ENCODE measurements at regions not wholly inside any gene's neighbourhood (a gene's known extent, or its start where the extent isn't known, plus 50 kb on each side); places are given as distances from the start of the nearest gene placed in this dataset.

- no peak for DNase-seq
- Mint-ChIP-seq H3K4me3 (no peak overlapping the region), H3K27me3 (no peaks in the 10 kb centered on the region), H3K36me3 (no peaks in the 10 kb centered on the region), H3K27ac (no peak overlapping the region), H3K9me3 (peaks cover 5 to 27% (median 17%) of the 10 kb centered on the region in 8 donors), H3K4me1 (no peaks in the 10 kb centered on the region)
- Histone ChIP-seq H3K4me1 (ENCODE audit: insufficient read depth, low read length) (no peaks in the 10 kb centered on the region), H3K36me3 (ENCODE audit: insufficient read depth, low read length) (no peaks in the 10 kb centered on the region), H3K9me3 (ENCODE audit: control insufficient read depth in 1 of 2, low read length in 2 of 2) (no peaks in the 10 kb centered on the region), H3K4me3 (ENCODE audit: low read length in 2 of 2) (no peak overlapping the region), H3K27me3 (ENCODE audit: insufficient read depth, low read length) (no peaks in the 10 kb centered on the region), H3K27ac (ENCODE audit: low read depth, low read length) (no peak overlapping the region)
- POLR2A ChIA-PET (ENCODE audit: partially characterized antibody) = no interaction called here
- intact Hi-C loops (cut with micrococcal nuclease) = no loop called here
- CTCF ChIA-PET (ENCODE audit: partially characterized antibody) = no interaction called here
These were observed 554.4 kb upstream of the SORCS1 start for GRCh38 chr10:107718864-107719263.

GRCh38 chr10:107717046-107717445 lies 552.5 kb upstream of the SORCS1 start:
- CTCF ChIA-PET (ENCODE audit: partially characterized antibody) = no interaction called here
- Mint-ChIP-seq H3K9me3 (peaks cover 5 to 26% (median 15%) of the 10 kb centered on the region in 8 donors), H3K36me3 (no peaks in the 10 kb centered on the region), H3K4me3 (no peak overlapping the region), H3K27ac (no peak overlapping the region), H3K4me1 (no peaks in the 10 kb centered on the region), H3K27me3 (no peaks in the 10 kb centered on the region)
- intact Hi-C loops (cut with micrococcal nuclease) = no loop called here
- POLR2A ChIA-PET (ENCODE audit: partially characterized antibody) = no interaction called here
- DNase-seq = no peak
- H3K27me3 ChIP-seq (ENCODE audit: insufficient read depth, low read length) = no peaks in the 10 kb centered on the region
- no peaks in the 10 kb centered on the region for H3K36me3 ChIP-seq (ENCODE audit: insufficient read depth, low read length)
- H3K4me1 ChIP-seq (ENCODE audit: insufficient read depth, low read length) = no peaks in the 10 kb centered on the region
- H3K27ac ChIP-seq (ENCODE audit: low read depth, low read length) = no peak overlapping the region
- no peaks in the 10 kb centered on the region for H3K9me3 ChIP-seq (ENCODE audit: control insufficient read depth in 1 of 2, low read length in 2 of 2)
- H3K4me3 ChIP-seq (ENCODE audit: low read length in 2 of 2) = no peak overlapping the region

GRCh38 chr10:107715565-107715964 lies 551.1 kb upstream of the SORCS1 start:
- no peaks in the 10 kb centered on the region for H3K27me3 Mint-ChIP-seq
- no peak overlapping the region for H3K27ac Mint-ChIP-seq
- DNase-seq = no peak
- intact Hi-C loops (cut with micrococcal nuclease) = no loop called here
- Histone ChIP-seq H3K4me1 (ENCODE audit: insufficient read depth, low read length) (no peaks in the 10 kb centered on the region), H3K36me3 (ENCODE audit: insufficient read depth, low read length) (no peaks in the 10 kb centered on the region), H3K9me3 (ENCODE audit: control insufficient read depth in 1 of 2, low read length in 2 of 2) (no peaks in the 10 kb centered on the region), H3K27ac (ENCODE audit: low read depth, low read length) (no peak overlapping the region), H3K27me3 (ENCODE audit: insufficient read depth, low read length) (no peaks in the 10 kb centered on the region), H3K4me3 (ENCODE audit: low read length in 2 of 2) (no peak overlapping the region)
- ChIA-PET CTCF (ENCODE audit: partially characterized antibody) (no interaction called here), POLR2A (ENCODE audit: partially characterized antibody) (no interaction called here)
- no peaks in the 10 kb centered on the region for H3K36me3 Mint-ChIP-seq
- H3K4me3 Mint-ChIP-seq = no peak overlapping the region
- H3K9me3 Mint-ChIP-seq = peaks cover 2 to 23% (median 15%) of the 10 kb centered on the region in 8 donors
- no peaks in the 10 kb centered on the region for H3K4me1 Mint-ChIP-seq

GRCh38 chr10:107708981-107709380 lies 544.5 kb upstream of the SORCS1 start:
- Mint-ChIP-seq H3K36me3 (no peaks in the 10 kb centered on the region), H3K27ac (no peak overlapping the region), H3K27me3 (no peaks in the 10 kb centered on the region), H3K4me3 (no peak overlapping the region), H3K9me3 (peaks cover 0 to 15% (median 7%) of the 10 kb centered on the region in 8 donors), H3K4me1 (no peaks in the 10 kb centered on the region)
- H3K4me3 ChIP-seq (ENCODE audit: low read length in 2 of 2) = no peak overlapping the region
- no peaks in the 10 kb centered on the region for H3K4me1 ChIP-seq (ENCODE audit: insufficient read depth, low read length)
- intact Hi-C loops (cut with micrococcal nuclease) = no loop called here
- no peaks in the 10 kb centered on the region for H3K9me3 ChIP-seq (ENCODE audit: control insufficient read depth in 1 of 2, low read length in 2 of 2)
- POLR2A ChIA-PET (ENCODE audit: partially characterized antibody) = no interaction called here
- no peaks in the 10 kb centered on the region for H3K27me3 ChIP-seq (ENCODE audit: insufficient read depth, low read length)
- CTCF ChIA-PET (ENCODE audit: partially characterized antibody) = no interaction called here
- DNase-seq = no peak
- H3K27ac ChIP-seq (ENCODE audit: low read depth, low read length) = no peak overlapping the region
- H3K36me3 ChIP-seq (ENCODE audit: insufficient read depth, low read length) = no peaks in the 10 kb centered on the region

GRCh38 chr10:107706096-107706725 lies 541.7 kb upstream of the SORCS1 start:
- intact Hi-C loops (cut with micrococcal nuclease) = no loop called here
- no peak for DNase-seq
- Histone ChIP-seq H3K4me3 (ENCODE audit: low read length in 2 of 2) (no peak overlapping the region), H3K9me3 (ENCODE audit: control insufficient read depth in 1 of 2, low read length in 2 of 2) (no peaks in the 10 kb centered on the region), H3K27me3 (ENCODE audit: insufficient read depth, low read length) (no peaks in the 10 kb centered on the region), H3K4me1 (ENCODE audit: insufficient read depth, low read length) (no peaks in the 10 kb centered on the region), H3K27ac (ENCODE audit: low read depth, low read length) (no peak overlapping the region), H3K36me3 (ENCODE audit: insufficient read depth, low read length) (no peaks in the 10 kb centered on the region)
- H3K4me1 Mint-ChIP-seq = no peaks in the 10 kb centered on the region
- POLR2A ChIA-PET (ENCODE audit: partially characterized antibody) = no interaction called here
- CTCF ChIA-PET (ENCODE audit: partially characterized antibody) = no interaction called here
- no peak overlapping the region for H3K27ac Mint-ChIP-seq
- peaks cover 2 to 13% (median 7%) of the 10 kb centered on the region in 8 donors for H3K9me3 Mint-ChIP-seq
- no peaks in the 10 kb centered on the region for H3K27me3 Mint-ChIP-seq
- H3K4me3 Mint-ChIP-seq = no peak overlapping the region
- H3K36me3 Mint-ChIP-seq = no peaks in the 10 kb centered on the region

- DNase-seq = no peak
- POLR2A ChIA-PET (ENCODE audit: partially characterized antibody) = no interaction called here
- H3K9me3 Mint-ChIP-seq = peaks cover 0 to 18% (median 10%) of the 10 kb centered on the region in 8 donors
These were observed 537.4 kb upstream of the SORCS1 start for GRCh38 chr10:107701943-107702342.

GRCh38 chr10:107692072-107692471 lies 527.6 kb upstream of the SORCS1 start:
- CTCF ChIA-PET (ENCODE audit: partially characterized antibody) = no interaction called here
- no peaks in the 10 kb centered on the region for H3K36me3 ChIP-seq (ENCODE audit: insufficient read depth, low read length)
- no peak overlapping the region for H3K27ac Mint-ChIP-seq

More at GRCh38 chr10:107701943-107702342, 537.4 kb upstream of the SORCS1 start:
- Mint-ChIP-seq H3K4me3 (no peak overlapping the region), H3K27me3 (no peaks in the 10 kb centered on the region), H3K27ac (no peak overlapping the region), H3K36me3 (peaks cover 0 to 1% of the 10 kb centered on the region in 2 donors), H3K4me1 (no peaks in the 10 kb centered on the region)
- no peak overlapping the region for H3K27ac ChIP-seq (ENCODE audit: low read depth, low read length)
- intact Hi-C loops (cut with micrococcal nuclease) = no loop called here
- H3K36me3 ChIP-seq (ENCODE audit: insufficient read depth, low read length) = no peaks in the 10 kb centered on the region
- no peaks in the 10 kb centered on the region for H3K4me1 ChIP-seq (ENCODE audit: insufficient read depth, low read length)
- H3K9me3 ChIP-seq (ENCODE audit: control insufficient read depth in 1 of 2, low read length in 2 of 2) = no peaks in the 10 kb centered on the region
- no peak overlapping the region for H3K4me3 ChIP-seq (ENCODE audit: low read length in 2 of 2)
- no peaks in the 10 kb centered on the region for H3K27me3 ChIP-seq (ENCODE audit: insufficient read depth, low read length)
- CTCF ChIA-PET (ENCODE audit: partially characterized antibody) = no interaction called here

GRCh38 chr10:107689323-107689722 lies 524.8 kb upstream of the SORCS1 start:
- H3K4me1 Mint-ChIP-seq = no peaks in the 10 kb centered on the region
- Histone ChIP-seq H3K36me3 (ENCODE audit: insufficient read depth, low read length) (no peaks in the 10 kb centered on the region), H3K27ac (ENCODE audit: low read depth, low read length) (no peak overlapping the region), H3K9me3 (ENCODE audit: control insufficient read depth in 1 of 2, low read length in 2 of 2) (no peaks in the 10 kb centered on the region), H3K27me3 (ENCODE audit: insufficient read depth, low read length) (no peaks in the 10 kb centered on the region), H3K4me1 (ENCODE audit: insufficient read depth, low read length) (no peaks in the 10 kb centered on the region), H3K4me3 (ENCODE audit: low read length in 2 of 2) (no peak overlapping the region)
- DNase-seq = no peak
- no peak overlapping the region for H3K4me3 Mint-ChIP-seq
- ChIA-PET POLR2A (ENCODE audit: partially characterized antibody) (no interaction called here), CTCF (ENCODE audit: partially characterized antibody) (no interaction called here)
- H3K27ac Mint-ChIP-seq = no peak overlapping the region
- peaks cover 2 to 45% (median 13%) of the 10 kb centered on the region in 8 donors for H3K9me3 Mint-ChIP-seq
- H3K36me3 Mint-ChIP-seq = no peaks in the 10 kb centered on the region
- H3K27me3 Mint-ChIP-seq = no peaks in the 10 kb centered on the region
- intact Hi-C loops (cut with micrococcal nuclease) = no loop called here

More at GRCh38 chr10:107692072-107692471, 527.6 kb upstream of the SORCS1 start:
- POLR2A ChIA-PET (ENCODE audit: partially characterized antibody) = no interaction called here
- Mint-ChIP-seq H3K36me3 (no peaks in the 10 kb centered on the region), H3K4me1 (no peaks in the 10 kb centered on the region), H3K4me3 (no peak overlapping the region), H3K9me3 (peaks cover 2 to 33% (median 11%) of the 10 kb centered on the region in 8 donors), H3K27me3 (no peaks in the 10 kb centered on the region)
- Histone ChIP-seq H3K4me3 (ENCODE audit: low read length in 2 of 2) (no peak overlapping the region), H3K9me3 (ENCODE audit: control insufficient read depth in 1 of 2, low read length in 2 of 2) (no peaks in the 10 kb centered on the region), H3K27me3 (ENCODE audit: insufficient read depth, low read length) (no peaks in the 10 kb centered on the region), H3K4me1 (ENCODE audit: insufficient read depth, low read length) (no peaks in the 10 kb centered on the region), H3K27ac (ENCODE audit: low read depth, low read length) (no peak overlapping the region)
- DNase-seq = no peak
- intact Hi-C loops (cut with micrococcal nuclease) = no loop called here
